ENCODE measurements at regions not wholly inside any gene's neighbourhood (a gene's known extent, or its start where the extent isn't known, plus 50 kb on each side); places are given as distances from the start of the nearest gene placed in this dataset.
A peak's percentile ranks its signal among the peaks of the same experiment; 100 is the strongest.

- no peak for DNase-seq
These were observed 61.7 kb upstream of the PPP2R2B start for GRCh38 chr5:146940295-146940694.

- no peak for DNase-seq
These were observed 65.5 kb upstream of the PPP2R2B start for GRCh38 chr5:146944019-146944418.

- DNase-seq: no peak
These were observed 66.4 kb upstream of the PPP2R2B start for GRCh38 chr5:146944764-146945616.

GRCh38 chr5:146945617-146946084, 67.1 kb upstream of the PPP2R2B start:
- DNase-seq: no peak

- peak; percentile 29 for DNase-seq
These were observed 68.8 kb upstream of the PPP2R2B start for GRCh38 chr5:146947181-146947941.

- DNase-seq: no peak
These were observed 70.1 kb upstream of the PPP2R2B start for GRCh38 chr5:146948666-146949065.

- DNase-seq: no peak
These were observed 73.6 kb upstream of the PPP2R2B start for GRCh38 chr5:146952168-146952567.

GRCh38 chr5:146956217-146956616, 77.7 kb upstream of the PPP2R2B start:
- DNase-seq: no peak

GRCh38 chr5:146959360-146959759, 80.8 kb upstream of the PPP2R2B start:
- no peak for DNase-seq

GRCh38 chr5:146962801-146963355, 84.3 kb upstream of the PPP2R2B start:
- DNase-seq: no peak

- DNase-seq: peak; percentile 95
These were observed 87.5 kb upstream of the PPP2R2B start for GRCh38 chr5:146965761-146966659.

- DNase-seq: peak; percentile 13
These were observed 89.1 kb upstream of the PPP2R2B start for GRCh38 chr5:146967646-146968045.

GRCh38 chr5:146971401-146971800, 92.8 kb upstream of the PPP2R2B start:
- no peak for DNase-seq

GRCh38 chr5:146986469-146986868, 107.9 kb upstream of the PPP2R2B start:
- no peak for DNase-seq

GRCh38 chr5:146993876-146994530, 115.4 kb upstream of the PPP2R2B start:
- DNase-seq: no peak

- no peak for DNase-seq
These were observed 117.3 kb upstream of the PPP2R2B start for GRCh38 chr5:146995878-146996277.

GRCh38 chr5:147015405-147015804, 136.8 kb upstream of the PPP2R2B start:
- no peak for DNase-seq

GRCh38 chr5:147017191-147017590, 138.6 kb upstream of the PPP2R2B start:
- no peak for DNase-seq

GRCh38 chr5:147017621-147018020, 139.1 kb upstream of the PPP2R2B start:
- no peak for DNase-seq

GRCh38 chr5:147018812-147019211, 140.3 kb upstream of the PPP2R2B start:
- DNase-seq: no peak

- DNase-seq: no peak
These were observed 158.2 kb upstream of the PPP2R2B start for GRCh38 chr5:147036691-147037245.

All from eye (tissue), 1 donor.